A204.1 (cell line): ENCODE measurements at regions not wholly inside any gene's neighbourhood (a gene's known extent, or its start where the extent isn't known, plus 50 kb on each side); places are given as distances from the start of the nearest gene placed in this dataset.
"Not testable (repeated sequence)": the region's sequence is repeated elsewhere in the genome, so short reads cannot be mapped to it uniquely, and the experiment has no call there.

Source experiments
- FAIRE-seq: peaks from 2 replicates; lab custom pipeline; 2012; peaks lifted over from hg19 to GRCh38; lab: Jason Lieb, UNC

DNA sequence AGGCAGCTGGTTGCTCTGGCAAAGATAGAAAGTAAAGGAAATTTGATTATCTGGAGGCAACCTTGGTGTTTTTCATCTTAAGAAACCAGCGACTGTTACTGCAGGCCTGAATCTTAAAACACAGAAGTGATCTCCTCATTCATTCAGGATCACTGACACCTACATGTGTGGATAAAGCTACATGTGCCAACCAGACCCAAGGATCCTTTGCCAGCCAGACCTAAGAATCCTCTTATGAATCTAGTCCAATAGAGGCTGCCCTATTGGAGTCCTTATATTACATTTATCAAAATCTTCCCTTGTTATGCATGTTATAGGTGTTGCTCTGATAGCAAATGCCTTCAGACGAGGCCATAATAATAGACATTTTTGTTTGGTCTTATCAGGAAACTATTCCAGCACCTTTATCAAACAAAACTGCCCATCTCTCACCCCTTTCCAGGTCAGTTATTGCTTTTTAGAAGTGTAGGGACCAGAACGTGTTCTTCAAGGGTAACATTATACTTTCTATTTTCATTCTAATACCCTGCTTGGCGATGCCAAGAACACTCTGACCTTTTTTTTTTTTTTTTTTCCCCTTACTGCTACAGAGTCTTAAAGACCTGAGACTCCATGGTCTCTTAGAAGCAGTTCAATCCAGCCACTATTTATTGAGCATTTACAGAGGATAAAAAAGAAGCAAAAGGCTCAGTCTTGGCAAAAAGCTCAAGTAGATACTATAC, 175.5 kb upstream of the PTBP2 start:
- FAIRE-seq = no peak

DNA sequence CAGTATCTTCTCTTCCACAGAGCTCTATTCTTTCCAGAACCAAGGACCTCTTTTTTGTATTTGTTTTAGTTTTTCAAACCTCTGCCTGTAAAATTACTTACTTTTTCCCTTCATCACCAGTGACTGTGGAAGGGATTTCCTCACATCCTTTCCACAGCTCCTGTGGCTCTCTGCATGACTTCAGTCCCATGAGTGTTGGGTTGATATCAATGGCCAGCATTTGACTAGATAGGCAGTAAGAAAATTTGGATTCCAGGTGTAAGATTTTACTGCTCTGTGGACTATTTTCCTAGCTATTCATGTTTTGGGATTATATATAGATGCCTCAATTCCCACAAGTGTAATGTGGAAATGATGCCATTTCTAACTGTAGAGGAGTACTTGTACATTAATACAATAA, 171.5 kb upstream of the PTBP2 start:
- no peak for FAIRE-seq

DNA sequence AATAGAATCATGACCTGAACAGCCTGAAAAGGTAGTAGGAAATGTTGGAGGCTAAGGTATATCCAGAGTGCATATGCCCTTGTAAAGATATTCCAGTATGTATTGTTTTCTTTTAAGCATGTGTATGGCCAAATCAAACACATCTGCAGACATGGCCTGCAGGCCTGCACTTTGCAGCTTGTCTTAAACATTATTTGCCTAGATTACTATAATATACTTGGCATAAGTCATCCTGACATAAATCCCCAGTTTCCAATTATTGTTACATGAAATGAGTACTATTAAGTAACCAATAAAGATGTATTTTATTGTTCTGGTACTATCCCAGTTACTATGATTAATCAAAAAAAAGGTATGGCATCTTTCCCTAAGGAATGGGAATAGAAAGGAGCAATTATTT, 169.1 kb upstream of the PTBP2 start:
- FAIRE-seq = no peak

DNA sequence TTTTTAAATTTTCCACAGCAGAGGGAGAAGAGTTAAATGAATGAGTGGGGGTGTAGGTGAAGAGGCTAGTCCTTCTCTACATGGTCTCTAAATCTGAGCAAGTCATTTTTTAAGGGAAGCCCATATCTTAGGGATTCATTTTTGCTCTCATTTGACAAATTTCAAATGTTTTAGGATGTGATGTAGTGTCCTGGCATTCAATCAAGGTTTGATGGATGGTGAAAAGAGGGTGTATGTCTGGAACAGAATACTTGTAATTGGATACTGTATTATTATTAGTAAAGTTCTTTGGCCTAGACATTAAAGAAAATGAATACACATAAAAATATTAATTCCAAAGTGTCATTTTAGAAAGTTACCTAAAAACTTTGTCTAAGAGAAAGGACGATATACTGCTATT, 167.8 kb upstream of the PTBP2 start:
- no peak for FAIRE-seq

DNA sequence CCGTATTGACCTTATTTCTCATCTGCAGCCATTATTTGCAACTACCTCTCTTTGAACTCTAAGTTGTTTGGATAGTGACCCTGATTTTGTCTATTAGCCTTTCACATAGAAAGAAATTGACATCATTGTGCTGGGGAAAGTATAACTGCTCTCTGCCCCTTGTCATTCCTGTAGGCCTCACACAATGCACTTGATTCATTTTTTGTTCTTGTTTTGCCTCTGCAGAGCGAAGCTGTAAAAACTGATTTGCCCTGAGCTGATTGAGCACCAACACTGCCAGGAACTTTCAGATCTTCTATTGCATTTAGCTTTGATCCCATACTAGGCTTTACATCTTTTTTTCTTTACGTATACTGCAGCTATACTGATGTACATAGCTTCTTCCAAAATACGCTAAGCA, 167.2 kb upstream of the PTBP2 start:
- FAIRE-seq = no peak

DNA sequence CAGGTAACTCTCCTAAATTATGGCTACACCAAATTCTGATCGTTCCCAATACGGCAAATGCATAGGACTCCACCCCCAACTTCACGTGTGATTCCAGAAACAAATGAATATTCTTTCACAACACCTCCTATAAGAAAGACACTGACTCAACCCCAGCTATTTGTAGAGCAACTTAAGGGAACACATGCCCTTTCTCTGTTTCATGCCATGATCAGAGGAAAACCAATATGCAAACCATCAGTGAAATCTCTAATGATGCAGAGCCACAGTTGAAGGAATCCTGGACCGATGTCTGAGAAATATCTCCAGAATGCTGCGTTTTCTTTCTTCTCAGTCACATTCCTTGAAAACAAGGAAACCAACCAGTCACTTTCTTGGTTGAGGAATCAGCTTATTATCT, 164.2 kb upstream of the PTBP2 start:
- no peak for FAIRE-seq

DNA sequence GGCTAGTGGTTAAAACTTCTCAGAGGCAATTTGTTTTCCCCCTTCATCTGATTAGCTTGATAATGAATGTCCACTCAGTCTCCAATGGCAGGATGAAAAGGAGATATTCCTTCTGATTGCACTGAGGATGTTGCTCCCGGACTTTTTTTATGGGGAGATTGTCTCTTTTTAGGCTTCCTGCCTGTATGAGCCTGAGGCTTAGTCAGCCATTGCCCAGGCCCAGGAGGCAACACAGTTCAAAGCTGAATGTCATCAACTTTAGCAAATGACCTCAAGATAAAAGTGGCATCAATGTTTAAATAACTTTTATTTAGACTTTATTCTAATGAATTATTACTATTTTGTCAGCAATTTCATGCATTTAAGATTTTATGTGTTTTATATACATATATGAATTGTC, 162.9 kb upstream of the PTBP2 start:
- no peak for FAIRE-seq

DNA sequence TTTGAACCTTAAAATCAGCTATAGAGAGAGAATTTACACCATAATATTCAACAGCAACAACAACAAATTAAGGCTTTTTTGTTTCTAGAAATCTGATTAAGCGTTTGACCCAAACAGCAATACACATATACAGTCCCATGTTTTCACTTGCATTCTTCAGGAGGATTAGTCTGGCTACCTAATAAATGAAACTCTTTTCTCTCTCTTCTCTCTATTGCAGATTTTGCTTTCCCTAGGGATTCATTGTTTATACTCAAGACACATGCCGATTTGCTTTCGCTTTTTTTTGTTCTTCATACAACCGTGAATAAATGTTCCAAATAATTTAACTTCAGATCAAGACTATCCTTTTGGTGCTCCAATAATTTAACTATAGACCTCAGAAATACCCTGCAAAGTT, 162.4 kb upstream of the PTBP2 start:
- FAIRE-seq = no peak

DNA sequence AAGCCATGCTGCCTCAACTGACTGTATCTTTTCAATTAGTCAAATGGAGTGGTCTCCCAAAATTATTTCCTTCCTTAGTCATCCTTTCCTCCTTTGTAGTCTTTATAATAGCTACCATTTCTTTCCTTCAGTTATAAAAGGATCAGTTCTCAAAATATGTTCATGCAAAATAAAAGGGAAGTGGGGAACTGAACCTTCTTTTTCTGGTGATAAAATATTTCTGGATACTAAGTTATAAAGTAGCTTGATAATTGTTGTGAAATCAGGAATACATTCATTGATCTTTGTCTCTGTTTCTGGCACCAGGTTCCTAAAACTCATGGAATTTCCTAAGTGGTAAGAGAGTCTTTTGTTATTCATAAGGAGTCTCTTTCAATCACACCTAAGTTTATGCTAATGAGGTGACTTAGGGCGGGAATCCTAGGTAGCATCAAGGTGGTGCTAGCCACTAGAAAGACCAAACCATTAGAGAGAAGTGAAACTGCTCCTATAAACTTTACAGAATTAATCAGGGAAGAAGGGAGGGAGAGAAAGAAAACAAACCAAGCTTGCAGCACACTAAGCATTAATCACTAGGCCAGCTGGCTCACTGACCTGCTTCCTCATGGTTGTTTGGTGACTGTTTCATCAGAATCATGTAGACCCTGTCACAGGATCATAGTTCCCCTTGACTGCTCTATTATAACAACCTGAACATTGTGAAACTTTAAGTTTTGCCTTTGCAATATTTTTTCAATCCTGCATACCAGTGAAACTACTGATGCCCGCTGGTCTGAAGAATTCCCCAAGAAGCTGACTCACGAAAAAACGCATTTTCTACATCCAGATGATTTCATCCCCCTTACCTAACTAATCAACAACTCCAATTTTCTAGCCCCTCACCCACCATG, 161.6 kb upstream of the PTBP2 start:
- FAIRE-seq = no peak

DNA sequence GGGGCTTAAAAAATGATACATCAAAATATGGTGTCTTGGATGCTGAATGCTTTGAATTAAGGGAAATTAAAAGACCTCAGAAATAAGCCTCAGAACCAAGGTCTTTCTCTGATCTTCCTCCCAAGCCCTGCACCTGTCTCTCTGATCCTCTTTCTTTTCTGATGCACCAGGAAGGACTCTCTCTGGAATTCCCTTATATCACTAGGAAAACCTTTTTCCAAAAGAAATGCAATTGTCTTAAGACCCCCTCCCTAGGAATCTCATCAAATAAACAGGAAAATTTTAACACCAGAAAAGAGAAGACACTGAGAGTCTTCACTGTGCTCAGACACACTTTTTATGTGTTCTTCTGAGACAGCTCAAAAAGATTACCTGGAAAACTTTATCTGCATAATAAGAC, 159.5 kb upstream of the PTBP2 start:
- no peak for FAIRE-seq

DNA sequence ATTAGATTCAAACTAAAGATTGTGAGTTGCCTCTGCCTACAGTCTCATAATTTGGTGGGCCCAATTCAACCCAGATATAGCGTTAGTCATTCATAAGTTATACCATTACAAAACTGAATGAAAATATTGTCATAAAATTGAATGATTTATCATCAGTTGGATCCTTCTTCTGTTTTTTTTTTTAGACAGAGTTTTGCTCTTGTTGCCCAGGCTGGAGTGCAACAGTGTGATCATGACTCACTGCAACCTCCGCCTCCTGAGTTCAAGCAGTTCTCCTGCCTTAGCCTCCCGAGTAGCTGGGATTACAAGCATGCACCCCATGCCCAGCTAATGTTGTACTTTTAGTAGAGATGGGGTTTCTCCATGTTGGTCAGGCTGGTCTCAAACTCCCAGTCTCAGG, 157.2 kb upstream of the PTBP2 start:
- FAIRE-seq = not testable (repeated sequence)

DNA sequence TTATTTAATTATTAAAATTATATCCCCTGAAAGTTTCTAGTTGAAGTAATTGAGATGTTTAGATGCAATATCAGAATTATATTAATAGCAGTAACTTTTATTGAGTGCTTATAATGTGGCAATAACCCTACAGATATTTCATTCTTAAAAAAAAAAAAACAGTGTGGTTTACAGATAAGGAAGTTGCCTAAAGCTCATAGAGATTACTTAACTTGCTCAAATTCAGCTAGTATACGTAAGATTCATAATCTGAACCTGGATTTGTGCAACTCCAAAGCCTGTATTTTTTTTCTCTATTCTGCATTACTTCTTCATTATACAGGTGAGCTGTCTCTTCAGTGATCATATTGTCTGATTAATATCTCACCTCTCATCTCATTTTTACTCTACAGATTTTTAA, 156.0 kb upstream of the PTBP2 start:
- FAIRE-seq = no peak

DNA sequence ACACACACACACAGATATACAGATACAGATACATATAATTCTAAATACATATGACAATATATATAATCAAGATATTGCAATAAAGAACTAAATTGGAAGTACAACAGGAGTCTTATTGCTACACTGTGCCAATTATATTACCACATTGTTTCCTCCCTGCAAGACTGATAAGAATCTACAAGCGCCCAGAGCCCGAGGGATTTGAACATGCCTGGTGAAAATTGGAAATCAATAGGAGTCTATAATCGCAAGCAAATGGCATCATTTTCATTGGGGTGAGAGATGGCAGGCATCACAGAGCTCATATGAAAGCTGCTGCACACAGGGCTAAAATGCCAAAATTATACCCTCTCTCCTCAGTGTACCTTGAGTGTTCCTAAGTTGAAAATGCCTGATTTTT, 152.9 kb upstream of the PTBP2 start:
- FAIRE-seq = no peak

DNA sequence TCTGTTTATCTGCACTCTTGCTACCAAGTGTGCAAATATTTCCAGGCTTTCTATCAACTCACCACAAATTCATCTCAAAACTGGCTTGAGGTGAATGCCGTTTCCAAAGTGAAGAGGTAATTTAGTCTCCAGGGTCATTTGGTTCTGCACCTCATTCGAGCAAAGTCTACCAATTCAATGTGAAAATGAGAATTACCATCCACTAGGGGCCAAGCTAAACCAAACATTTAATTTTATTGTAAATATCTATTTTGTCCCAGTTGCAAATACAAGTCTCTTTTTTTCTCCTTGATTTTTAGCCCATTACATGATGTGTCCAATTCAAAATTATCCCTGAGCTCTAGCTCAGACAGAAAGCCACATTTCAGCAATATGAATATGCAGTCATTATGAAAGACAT, 152.3 kb upstream of the PTBP2 start:
- FAIRE-seq = no peak

DNA sequence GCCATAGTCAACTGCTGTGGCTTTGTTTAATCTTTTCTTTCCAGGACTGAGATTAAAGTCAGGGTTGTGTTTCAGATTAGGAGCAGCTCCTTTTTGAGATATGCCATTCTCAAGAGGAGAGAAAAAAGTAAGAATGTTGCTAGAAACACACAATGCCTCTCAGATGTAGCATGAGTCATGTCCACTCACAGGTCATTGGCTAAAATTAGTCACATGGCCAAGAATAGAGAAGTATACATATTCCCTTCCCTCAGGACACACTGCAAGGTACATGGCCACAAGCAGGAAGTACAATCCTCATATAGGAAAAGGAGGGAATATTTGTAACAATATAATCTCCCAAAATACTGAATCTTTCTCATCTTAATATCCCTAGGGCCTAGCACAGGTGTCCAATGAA, 141.9 kb upstream of the PTBP2 start:
- FAIRE-seq = no peak

DNA sequence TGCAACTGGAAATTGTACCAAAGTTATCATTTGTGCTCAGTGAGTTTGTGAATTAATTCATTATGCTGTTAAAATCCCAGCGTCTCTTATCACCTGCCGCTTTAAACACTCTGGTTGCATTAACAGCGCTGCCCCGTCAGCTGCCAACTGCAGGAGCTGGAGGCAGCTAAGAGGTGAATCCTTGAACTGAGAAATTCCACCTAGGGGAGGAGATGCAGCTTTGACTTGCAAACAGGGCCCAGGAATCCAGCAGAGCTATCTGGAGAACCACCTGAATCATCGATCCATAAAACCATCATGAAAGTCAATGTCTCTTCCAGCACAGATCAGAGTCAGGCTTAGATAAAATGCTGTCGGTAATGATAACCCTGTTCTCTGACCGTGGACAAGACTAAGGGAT, 140.7 kb upstream of the PTBP2 start:
- no peak for FAIRE-seq

DNA sequence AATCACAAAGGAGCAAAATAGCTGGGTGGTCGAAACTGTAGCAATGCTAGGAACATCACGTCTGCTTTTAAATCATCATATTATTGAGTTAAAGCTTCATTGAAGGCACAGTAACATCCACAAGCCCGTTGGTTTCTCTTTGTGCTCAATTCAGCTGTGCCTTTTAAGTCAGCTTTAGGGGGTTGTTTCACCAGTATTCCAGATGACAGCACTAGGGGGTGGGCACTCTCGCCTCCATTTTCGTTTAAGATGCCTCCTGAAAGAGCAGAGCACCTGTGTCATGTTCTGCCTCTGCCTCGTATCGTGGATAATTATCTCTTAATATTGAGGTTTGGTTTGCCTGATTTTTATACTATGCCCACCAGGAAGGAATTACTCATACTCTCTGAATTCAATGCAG, 139.8 kb upstream of the PTBP2 start:
- no peak for FAIRE-seq

DNA sequence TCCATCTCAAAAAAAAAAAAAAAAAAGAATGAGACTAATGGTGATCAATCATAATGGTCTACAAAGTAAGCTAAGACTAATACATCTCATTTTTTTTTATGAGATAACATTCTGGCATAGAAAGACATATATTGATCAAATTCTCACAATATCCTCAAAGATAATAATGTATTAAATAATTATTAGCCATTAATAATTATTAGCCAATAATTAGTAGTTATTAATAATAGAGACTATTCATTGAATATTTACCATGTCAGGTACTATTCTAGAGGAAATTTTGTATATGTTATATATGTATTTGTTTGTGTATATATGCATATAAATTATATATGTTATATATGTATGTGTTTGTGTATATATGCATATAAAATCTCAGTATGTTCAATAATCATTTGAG, 137.7 kb upstream of the PTBP2 start:
- FAIRE-seq = peak; percentile 78

DNA sequence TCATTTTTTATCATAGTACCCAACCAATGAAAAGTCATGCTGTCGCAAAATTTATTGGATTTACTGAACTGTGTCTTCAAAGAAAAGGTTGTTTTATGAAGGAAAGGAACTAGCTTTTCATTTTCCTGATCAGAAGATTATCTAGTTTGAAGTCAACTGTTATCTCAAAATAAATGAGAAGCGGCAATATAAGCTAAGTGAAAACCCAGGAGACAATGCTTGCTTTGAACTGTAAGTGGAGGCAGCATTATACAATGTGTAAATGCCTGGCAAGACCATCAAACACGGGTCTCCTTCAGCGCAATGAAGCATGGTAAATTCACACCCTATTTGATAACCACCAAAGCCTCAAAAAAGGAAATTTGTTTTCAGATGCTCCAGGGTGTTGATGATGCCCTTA, 134.4 kb upstream of the PTBP2 start:
- no peak for FAIRE-seq

DNA sequence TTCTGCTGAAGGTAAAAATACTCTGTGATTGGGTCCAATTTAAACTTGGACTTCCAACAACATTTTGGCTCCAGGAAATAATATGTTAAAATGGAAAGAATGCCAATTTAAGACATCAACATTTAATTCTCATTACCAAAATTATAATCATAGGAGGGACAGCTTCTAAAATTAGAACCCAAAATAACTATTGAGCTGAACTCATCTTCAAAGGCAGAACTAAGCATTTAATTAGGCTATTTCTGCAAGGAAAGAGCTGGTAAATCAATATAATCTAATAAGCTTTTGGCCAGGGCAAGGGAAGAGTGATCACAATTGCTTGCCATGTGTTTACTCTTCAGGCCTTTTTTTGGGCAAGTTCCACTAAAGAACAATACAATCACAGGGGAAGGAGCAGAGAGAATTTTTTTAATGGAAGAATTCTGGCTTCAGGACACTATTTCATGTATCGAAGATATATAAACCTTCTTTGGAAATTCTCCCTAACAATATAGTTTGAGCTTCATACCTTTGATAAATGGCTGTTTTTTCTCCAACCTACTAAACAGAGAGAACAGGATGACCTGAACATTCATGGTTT, 133.1 kb upstream of the PTBP2 start:
- FAIRE-seq = no peak

DNA sequence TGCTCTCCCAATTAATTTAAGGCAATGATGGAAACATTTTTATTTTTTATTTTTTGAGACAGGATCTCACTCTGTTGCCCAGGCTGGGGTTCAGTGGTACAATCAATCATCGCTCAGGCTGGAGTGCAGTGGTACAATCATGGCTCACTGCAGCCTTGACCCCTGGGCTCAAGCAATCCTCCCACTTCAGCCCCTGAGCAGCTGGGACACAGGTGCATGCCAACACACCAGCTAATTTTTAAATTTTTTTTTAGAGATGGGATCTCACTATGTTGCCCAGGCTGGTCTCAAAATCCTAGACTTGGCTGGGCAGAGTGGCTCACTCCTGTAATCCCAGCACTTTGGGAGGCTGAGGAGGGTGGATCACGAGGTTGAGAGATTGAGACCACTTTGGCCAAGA, 126.1 kb upstream of the PTBP2 start:
- not testable (repeated sequence) for FAIRE-seq

DNA sequence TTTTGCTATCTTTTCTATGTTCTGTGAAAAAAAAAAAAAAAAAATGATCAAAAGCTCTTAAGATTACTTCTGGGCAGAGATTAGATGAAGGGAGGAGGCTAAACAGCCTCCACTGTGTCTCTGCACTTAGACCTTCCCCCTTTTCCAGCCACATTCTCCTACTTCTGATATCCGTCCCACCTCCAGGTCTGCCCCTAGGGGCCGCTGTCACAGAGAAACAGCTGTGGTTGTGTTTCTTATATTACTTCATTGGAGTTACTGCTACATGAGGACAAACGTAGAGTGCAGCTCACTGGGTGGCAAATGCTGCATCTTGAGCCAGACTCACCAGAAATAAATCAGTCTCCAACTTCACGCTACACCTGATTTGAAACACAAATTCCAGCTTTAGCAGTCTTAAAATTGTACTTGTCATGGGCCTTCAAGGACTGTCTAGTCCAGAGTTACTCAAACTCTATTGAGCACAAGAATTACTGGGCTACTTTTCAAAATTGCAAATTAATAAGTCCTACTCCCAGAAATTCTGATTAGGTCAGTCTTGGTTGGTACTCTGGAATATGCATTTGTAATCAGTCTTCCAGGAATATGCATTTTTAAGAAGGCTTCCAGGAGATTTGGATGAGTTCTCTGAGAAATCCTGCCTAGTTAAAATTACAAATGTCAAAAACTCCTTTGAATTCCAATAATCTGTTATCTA, 125.2 kb upstream of the PTBP2 start:
- no peak for FAIRE-seq

DNA sequence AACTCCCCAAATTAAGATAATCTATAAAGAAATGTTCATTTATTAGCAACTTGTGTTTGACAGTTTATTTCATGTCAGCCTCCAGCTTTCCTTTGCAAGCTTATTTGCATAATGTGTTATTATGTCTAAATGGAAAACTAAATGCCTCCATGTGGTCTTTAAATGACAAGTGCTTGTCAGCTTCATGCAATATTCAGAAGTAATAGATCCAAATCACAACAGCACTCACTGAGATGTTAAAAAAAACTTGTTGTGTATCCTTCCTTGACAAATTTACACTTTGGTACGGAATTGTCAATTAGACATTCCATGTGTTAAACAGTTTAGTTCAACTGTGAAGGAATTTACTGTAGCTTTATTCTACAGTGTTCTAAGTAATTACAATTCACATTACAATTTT, 124.4 kb upstream of the PTBP2 start:
- FAIRE-seq = no peak
